ENCODE measurements at regions not wholly inside any gene's neighbourhood (a gene's known extent, or its start where the extent isn't known, plus 50 kb on each side); places are given as distances from the start of the nearest gene placed in this dataset.

DNA sequence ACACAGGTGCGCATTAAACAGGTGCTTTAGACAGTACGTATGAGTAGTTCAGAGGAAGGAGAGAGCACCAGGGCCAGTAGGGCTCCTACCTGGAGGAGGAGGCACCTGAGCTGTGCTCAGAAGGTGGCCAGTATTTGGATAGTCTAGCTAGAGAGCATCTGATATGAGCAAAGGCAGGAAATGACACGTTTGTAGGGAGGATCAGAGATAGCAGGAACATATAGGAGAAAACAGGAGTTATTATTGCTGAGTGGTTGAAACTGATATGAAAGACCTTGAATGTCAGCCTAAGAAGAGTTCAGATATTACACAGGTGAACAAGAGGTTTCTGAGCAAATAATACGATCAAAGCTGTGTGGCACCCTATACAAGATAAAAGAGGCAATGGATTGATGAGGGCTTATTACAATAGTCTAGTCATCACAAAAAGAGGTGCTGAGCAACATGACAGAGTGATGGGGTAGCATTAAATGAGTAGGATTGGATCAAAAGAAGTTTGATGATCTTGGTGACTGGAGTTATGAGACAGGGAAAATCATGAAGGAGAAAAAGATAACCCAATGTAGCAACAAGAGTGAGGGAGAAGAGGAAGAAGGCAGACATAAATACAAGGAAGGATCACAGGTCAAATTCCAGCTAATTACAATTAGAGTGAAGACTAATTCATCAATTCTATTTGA is 69.8 kb upstream of the HIVEP1 start:
- TF ChIP-seq, protein P1, sequence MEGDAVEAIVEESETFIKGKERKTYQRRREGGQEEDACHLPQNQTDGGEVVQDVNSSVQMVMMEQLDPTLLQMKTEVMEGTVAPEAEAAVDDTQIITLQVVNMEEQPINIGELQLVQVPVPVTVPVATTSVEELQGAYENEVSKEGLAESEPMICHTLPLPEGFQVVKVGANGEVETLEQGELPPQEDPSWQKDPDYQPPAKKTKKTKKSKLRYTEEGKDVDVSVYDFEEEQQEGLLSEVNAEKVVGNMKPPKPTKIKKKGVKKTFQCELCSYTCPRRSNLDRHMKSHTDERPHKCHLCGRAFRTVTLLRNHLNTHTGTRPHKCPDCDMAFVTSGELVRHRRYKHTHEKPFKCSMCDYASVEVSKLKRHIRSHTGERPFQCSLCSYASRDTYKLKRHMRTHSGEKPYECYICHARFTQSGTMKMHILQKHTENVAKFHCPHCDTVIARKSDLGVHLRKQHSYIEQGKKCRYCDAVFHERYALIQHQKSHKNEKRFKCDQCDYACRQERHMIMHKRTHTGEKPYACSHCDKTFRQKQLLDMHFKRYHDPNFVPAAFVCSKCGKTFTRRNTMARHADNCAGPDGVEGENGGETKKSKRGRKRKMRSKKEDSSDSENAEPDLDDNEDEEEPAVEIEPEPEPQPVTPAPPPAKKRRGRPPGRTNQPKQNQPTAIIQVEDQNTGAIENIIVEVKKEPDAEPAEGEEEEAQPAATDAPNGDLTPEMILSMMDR (IDR thresholded peaks at IDR 0.05; ENCODE audit: low read depth, low read length), result no peak
- TF ChIP-seq EZH2phosphoT487 (IDR thresholded peaks at IDR 0.05; ENCODE audit: low read depth), result no peak
